Upper lobe of left lung (tissue), 4 donors: ENCODE measurements at regions not wholly inside any gene's neighbourhood (a gene's known extent, or its start where the extent isn't known, plus 50 kb on each side); places are given as distances from the start of the nearest gene placed in this dataset.

ENCODE experiments used
- CTCF ChIP-seq, 6 experiments: fragments of 450-650 bp in 4 of 6; fragments of 200-600 bp in 2 of 6; sonication (generic) in 2 of 6; IDR thresholded peaks; one replicate each; pipeline ENCODE4 v1.5.1; 2016 to 2019; ENCODE audit warnings: antibody characterized with exemption in 6 of 6
- POLR2A ChIP-seq, 4 donors: fragments of 450-650 bp; IDR thresholded peaks; one replicate each; pipeline ENCODE4 v1.5.1; 2016 to 2017; ENCODE audit warnings: antibody characterized with exemption in 4 of 4, mild to moderate bottlenecking in 2 of 4
- POLR2AphosphoS5 ChIP-seq, 2 donors: sonication (generic); formaldehyde crosslinking; IDR thresholded peaks; one replicate each; pipeline ENCODE4 v1.5.1; 2017; ENCODE audit warnings: antibody characterized with exemption in 2 of 2

DNA sequence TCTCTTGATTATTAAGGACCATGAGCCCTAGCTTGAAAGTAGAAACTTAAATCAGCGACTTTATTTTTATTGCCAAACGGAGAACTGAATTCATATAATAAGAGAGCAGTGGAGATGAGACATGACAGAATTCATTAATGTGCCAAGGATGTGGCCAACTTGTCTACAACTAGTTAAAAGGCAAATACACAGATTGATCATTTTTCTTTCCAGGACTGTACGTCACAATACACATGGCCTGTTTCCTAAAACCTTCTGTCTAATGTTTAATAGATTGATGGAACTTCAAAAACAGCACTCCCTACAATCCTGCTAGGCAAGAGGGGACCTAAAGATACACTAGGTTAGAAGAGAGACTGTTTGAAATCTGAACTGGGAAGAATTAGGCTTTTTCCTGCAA, 647.8 kb downstream of the SATB2 start:
- TF ChIP-seq CTCF (IDR thresholded peaks at IDR 0.05) = no peak
- TF ChIP-seq POLR2A (IDR thresholded peaks at IDR 0.05) = no peak
- no peak for TF ChIP-seq POLR2AphosphoS5 (IDR thresholded peaks at IDR 0.05)
